Ishikawa (cell line): ENCODE measurements at regions not wholly inside any gene's neighbourhood (a gene's known extent, or its start where the extent isn't known, plus 50 kb on each side); places are given as distances from the start of the nearest gene placed in this dataset.

Experiments used
- CEBPB ChIP-seq: IDR thresholded peaks from 2 replicates; pipeline ENCODE4 v1.6.1; 2012
- RAD21 ChIP-seq: IDR thresholded peaks from 2 replicates; pipeline ENCODE4 v1.6.1; 2012; ENCODE audit warnings: low read depth
- REST ChIP-seq: IDR thresholded peaks from 2 replicates; pipeline ENCODE4 v1.6.1; 2012; ENCODE audit warnings: low read depth, mild to moderate bottlenecking

DNA sequence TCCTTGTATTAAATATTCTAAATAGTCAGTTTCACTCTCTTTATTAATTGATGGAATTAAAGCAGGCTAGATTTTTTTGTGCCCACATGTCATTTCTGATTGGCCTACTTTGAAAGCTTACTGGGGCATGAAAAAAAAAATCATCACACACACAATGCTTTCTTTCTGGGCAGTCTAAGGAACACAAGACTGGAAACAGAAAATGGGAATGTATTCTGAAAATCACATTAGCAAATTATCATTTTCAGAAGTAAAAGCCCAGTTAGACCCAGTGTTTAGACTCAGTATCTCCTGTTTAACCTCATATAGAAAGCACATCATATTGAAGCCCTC, 339.4 kb downstream of the SPRY2 start:
- TF ChIP-seq CEBPB (no peak), REST (no peak), RAD21 (no peak)
